HL-60/S4 treated with retinoic acid at 250 ng/mL for 4 days and 3 days (cell line): ENCODE measurements at regions not wholly inside any gene's neighbourhood (a gene's known extent, or its start where the extent isn't known, plus 50 kb on each side); places are given as distances from the start of the nearest gene placed in this dataset.
"Not testable (repeated sequence)": the region's sequence is repeated elsewhere in the genome, so short reads cannot be mapped to it uniquely, and the experiment has no call there.

ENCODE experiments used
- in situ Hi-C: fragments of 300-500 bp; cut with MboI; formaldehyde crosslinking; loops from 2 replicates; pipeline ENCODE4 v1.7.0; 2022; ENCODE audit warnings: low sequenced_read_pairs

DNA sequence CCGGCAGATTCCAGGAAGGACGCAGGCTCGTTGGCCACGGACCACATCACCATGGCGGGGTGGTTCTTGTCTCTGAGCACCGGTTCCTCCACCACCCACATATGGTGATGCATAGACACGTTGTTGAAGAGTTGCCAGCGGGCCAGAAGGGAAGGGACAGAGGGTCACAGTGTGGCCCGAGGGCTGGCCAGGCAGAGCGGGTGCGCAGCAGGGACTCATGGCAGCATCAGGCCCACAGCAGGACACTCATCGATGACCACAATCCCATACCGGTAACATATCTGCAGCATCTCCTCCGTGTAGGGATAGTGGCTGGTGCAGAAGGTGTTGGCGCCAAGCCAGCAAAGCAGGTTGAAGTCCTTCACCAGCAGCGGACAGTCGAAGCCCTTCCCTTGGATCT is 469.2 kb upstream of the FAM174A start:
- in situ Hi-C loops, result not testable (repeated sequence)

DNA sequence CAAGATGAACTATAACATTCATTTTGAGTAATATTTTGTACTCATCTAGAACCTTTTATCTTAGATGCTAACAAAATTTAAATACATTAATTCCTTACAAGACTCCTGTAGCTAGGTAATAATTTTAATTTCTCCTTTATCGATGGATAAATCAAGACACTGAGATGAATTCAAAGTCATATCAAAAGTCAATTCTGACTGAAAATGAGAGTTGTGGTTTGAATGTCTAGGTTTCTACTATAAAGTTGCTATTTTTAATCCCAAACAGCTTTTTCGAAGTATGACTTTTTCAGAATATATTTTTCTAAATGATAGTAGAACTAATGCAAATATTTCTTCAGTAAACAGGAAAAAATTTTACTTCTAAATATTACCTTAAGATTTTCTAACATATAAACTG is 491.7 kb upstream of the FAM174A start:
- in situ Hi-C loops, result no loop called here

DNA sequence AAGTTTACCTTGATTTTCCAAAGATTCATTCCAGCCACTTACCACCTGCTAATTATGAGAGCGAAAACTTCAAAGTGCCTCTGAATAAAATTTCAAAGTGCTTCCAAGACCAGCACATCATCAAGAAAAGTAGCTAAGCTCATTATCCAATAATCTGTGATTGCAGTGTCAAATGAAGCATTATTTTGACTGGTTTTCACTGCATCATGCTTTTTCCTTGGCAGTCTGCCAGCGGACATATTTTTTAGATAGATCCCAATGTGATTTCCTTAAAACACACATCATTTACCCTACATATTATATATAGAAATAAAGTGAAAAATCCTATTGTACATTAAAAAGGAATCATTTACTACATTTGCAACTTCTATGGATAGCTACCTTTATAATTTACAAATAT is 508.6 kb upstream of the FAM174A start:
- in situ Hi-C loops, result no loop called here

DNA sequence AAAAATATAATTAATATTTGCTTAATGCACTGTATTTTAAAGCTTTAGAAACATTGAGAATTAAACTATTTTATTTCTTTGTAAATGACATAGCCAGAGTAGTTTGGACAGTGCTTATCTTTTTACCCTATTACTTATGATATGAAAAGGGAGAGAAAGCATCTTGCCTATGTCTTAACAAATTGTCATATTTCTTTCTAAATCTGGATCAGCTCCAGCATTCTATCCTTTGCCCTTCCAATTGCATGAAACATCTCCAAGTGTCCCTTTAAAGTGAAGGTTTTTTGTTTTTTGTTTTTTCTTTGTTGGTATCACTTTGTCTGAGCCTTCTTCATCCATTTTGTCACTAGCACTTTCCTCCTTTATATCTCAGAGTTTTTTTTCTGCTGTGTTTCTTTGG is 511.6 kb upstream of the FAM174A start:
- in situ Hi-C loops, result no loop called here

DNA sequence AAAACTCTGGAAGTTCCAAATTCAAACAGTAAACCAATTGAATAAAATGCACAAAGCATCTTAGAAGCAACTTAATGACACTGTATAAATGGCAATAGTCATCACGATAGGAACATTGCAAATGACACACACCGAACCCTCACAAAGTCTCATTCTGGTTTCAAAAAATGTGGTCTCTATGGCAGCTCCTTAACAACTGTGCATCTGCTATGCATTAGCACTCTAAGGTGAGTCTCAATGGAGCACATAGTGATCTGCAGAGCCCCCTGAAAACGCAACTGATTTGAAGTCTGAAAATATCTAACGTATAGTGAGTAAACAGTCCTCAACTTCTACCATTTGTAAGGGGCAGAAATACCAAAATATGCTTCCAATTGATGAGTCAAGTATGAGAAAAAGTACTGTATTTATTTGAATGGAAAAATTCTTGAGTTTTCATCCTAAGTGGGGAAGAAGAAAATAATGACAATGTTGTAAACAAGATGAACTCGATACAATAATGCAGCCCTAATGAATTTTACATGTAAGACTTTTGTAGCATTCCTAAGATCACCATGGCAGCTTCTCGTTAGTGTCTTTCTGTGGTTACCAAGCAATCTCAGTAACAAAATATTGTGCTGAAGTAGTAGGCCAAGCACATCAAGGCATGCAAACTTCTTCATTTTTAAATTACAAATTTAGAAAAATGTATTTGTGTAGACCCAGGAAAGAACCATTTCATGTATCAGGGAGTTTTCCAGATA is 517.5 kb upstream of the FAM174A start:
- in situ Hi-C loops, result no loop called here

DNA sequence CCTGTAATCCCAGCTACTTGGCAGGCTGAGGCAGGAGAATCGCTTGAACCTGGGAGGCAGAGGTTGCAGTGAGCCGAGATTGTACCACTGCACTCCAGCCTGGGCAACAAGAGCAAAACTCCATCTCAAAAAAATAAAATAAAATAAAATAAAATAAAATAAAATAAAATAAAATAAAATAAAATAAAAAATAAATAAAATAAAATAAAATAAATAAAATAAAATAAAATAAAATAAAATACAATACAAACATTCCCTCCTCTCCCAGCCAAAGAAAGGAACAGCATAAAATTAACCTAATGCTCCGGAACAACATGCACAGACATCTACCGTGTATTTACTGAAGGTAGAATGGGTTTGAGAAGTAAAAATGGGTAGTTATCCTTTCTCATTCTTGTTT is 521.9 kb upstream of the FAM174A start:
- in situ Hi-C loops, result not testable (repeated sequence)

DNA sequence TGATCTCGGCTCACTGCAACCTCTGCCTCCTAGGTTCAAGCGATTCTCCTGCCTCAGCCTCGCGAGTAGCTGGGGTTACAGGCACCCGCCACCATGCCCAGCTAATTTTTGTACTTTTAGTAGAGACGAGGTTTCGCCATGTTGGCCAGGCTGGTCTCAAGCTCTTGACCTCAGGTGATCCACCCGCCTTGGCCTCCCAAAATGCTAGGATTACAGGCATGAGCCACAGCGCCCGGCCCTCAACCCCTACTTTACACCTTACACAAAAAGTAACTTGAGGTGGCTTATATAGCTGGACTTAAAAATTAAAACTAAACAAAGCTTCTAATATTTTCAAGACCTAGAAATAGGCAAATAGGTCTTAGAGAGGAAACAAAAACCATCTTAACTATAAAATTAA is 524.0 kb upstream of the FAM174A start:
- in situ Hi-C loops, result not testable (repeated sequence)

DNA sequence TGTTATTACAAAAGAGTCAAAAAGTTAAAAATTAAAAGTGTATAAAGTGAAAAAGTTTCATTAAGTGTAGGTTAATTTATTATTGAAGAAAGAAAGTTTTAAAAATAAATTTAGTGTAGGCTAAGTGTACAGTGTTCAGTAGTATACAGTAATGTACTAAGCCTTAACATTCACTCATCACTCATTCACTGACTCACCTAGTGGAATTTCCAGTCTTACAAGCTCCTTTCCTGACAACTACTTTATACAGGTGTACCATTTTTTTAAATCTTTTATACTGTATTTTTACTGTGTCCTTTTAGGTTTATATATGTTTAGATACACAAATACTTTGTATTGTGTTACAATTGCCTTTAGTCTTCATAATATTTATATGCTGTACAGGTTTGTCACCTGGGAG is 530.2 kb upstream of the FAM174A start:
- in situ Hi-C loops, result no loop called here

DNA sequence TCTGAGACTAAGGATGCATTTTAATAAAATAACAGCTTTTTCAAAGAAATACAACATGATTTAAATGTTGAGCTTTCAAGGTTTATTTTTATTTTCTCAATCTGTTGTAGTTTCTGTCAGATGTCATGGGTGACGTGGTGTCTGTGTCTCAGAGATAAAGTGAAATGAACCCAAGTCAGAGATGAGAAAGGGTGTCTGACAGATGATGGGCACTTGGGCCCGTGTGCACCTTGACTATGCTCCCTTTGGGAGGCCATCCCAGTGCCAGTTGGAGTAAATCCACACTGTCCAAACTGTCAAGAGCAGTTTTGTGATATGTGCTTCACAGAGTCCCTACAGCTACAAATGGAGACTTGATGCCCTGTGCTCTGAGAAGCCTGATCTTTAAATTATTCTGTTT is 536.9 kb upstream of the FAM174A start:
- in situ Hi-C loops, result no loop called here

DNA sequence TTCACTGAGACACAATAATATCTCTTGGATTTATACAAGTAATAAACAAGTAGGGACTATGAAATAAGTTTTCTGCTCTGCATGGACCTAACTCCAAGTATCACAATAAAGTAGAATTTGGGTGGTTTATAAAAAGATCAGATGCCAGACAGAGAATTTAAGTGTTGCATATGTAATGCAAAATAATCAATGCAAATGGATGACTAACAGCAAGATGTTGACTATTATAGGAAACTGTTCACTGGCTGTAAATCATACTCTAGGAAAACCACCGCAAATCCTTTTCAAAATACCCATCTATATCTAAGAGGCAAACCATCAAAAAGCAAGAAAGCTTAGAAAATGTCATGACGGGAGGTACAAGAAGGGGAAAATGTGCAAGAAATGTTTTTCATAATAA is 539.8 kb upstream of the FAM174A start:
- in situ Hi-C loops, result no loop called here

DNA sequence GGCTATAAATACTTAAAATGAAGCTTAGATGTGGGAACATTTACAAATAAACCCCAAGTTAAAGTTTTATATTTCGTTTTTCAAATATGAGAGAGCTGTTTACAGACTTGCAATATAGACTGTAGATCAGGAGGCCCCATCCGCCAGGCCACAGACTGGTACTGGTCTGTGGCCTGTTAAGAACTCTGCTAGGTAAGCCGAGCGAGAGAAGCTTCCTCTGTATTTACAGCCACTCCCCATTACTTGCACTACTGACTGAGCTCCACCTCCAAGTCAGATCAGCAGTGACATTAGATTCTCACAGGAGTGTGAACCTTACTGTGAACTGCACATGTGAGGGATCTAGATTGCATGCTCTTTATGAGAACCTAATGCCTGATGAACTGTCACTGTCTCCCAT is 561.4 kb upstream of the FAM174A start:
- in situ Hi-C loops, result no loop called here

DNA sequence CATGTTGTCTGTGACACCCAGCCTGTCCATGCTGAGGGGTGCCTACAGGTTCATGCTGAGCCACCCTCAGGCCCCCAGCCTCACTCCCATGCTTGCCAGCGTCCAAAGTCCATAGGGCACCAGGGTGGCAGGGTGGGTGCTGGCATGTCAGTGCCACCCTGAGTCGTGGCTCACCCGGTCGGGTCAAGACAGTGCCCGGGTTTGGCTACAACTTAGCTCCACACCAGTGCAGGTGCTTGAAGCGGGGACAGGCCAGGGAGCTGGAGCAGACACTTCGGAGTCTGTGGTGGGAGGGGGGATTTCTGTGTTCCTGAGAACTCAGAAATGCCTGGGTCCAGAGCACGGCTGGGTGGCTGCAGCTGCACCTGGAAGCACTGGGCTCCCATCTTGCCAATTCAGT is 579.2 kb upstream of the FAM174A start:
- in situ Hi-C loops, result no loop called here

DNA sequence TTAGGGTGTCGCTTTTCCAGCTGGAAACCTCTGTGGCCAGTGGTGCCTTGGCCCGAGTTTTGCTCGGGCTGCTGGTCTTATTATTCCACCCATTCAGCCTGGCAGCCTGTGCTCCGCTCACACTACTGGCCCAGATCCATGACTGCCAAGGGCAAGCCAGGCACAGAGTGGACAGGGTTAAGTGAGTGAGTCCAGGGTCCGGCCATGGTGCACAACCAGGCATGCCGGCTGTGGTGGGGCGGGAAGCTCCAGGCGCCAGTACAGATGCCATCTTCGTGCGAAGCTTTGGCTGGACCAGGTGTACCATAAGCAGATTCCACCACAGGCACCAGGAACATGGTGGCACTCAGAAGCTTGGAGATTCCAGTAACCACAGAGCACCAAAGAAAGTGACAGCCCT is 580.2 kb upstream of the FAM174A start:
- in situ Hi-C loops, result no loop called here

DNA sequence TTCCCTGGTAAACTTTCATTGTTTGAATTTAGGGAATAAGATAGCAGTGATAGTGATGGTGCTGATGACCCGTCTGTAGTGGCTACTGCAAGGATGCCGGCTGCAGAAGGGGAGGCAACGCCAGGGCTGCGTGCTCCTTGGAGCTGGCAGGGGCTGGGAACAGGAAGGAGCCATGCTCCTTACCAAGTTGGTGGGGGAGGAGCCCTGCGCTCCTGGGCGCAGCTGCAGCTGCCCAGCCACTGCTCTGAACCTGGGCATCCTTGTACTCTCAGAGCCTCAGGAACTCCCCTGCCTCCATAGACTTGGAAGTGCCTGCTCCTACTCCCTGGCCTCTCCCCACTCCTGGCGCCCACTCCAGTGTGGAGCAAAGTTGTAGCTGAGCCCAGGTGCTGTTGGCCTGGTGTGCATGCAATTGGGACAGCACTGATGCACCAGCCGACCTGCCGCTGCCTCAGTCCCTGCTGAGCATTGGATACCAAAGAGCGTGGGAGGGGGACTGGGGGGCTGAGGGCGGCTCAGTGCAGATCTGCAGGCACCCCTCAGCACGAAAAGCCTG is 585.1 kb upstream of the FAM174A start:
- in situ Hi-C loops, result no loop called here

DNA sequence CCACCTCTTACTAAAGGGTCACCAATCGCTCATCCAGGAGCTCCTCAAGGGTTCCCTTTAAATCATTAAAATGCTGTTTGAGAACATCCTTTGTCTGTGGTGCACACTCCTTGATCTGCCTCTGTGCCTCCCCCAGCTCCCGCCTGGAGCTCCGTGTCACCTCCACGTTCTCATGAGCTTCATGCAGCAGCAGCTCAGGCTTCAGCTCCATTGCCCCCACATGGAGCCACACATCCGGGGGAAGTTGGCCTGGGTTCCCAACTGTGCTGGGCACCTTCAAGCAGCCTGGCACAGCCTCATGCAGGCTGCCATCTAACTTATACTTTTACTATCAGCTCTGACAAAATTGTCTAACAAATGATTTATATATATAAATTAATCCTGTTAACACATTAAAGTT is 585.8 kb upstream of the FAM174A start:
- in situ Hi-C loops, result no loop called here

DNA sequence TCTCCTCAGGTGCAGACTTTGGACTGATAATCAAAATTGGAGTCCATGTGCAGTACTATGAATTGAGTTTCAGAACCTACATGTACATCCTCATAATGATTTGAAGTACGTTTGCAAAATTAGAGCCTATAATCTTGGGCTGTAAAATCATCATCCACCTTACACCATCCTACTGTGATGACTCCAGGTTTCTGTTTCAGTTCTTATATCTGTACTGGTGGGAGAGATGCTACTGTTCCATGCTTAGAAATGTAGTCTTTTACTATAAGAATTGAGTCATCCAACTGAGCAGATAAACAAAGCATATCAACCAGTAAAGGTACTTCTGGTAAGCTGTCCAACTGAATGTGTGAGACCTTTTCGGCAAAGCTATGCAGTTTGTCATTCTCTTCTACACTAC is 586.3 kb upstream of the FAM174A start:
- in situ Hi-C loops, result no loop called here

DNA sequence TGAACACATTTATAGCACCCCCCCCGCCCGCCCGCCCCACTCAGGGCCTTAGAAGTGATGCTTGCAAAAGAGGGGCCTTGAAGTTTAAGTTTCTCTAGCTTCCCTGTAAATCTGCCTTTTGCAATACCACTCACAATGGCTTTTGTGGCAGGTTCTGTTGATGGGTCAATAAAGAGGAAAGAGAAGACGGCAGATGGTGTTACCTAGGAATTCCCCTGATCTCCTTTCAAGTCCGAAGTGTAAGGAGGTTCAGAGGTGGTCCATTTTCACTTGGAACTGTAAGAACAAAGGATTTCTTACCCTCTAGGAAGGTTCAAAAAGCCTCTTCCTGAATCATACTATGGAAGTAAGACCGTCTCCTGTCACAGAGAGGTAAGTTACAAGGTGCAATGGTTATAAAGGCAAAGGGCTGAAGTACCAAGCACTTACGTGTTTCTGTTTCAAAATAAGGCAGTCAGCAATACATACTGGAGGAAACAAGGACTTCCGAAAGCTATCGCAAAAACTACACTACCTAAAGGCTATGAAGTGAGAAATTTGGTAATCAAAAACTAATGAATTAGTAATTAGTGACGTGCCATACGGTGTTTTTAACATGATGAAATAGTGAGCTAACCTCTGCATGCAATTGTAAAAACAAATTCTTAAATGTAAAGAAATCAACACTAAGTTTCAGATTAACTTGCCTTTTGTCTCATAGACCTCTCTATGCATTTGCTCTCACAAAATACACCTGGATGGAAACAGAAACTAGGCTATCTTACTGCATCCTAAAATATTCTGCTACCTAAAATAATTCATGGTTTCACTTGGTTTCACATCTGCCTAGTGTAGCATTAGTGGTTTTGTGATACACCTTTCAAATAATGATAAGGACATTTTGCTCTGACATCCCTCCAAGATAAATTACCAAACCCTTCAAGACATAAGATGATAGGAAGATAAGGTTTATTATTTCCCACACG is 589.4 kb upstream of the FAM174A start:
- in situ Hi-C loops, result no loop called here

DNA sequence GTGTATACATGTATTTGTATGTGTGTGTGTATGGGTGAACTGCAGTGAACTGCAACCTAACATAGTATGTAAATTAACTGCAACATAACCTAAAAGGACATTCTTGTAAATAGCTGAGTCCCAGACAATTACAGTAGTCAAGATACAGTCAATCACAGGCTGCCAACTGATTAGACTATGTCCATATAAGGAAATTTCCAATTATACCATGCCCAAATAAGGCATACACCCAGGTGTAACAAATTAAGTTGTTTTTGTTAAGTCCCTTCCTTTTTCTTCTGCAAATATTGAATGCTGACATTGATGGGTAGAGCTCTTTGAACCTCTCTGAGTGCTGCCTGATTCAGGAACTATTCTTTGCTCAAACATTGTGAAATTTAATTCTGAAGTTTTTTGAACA is 594.6 kb upstream of the FAM174A start:
- in situ Hi-C loops, result no loop called here

DNA sequence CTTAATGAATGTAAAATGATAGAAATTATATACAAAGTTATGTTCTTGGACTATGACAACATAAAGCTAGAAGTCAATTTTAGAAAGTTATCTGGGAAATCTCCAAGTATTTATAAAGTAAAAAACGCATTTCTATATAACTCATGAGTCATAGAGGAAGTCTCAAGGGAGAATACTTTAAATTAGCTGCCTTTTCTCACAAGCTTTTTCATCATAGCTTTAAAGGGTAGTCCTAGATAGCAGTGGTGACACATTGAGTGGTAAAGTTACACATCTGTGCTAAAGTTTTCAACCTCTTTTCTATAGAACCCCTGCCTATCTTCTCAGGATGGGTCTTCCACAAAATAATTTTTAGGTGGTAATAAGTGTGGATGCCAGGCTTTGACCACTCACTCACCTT is 598.3 kb upstream of the FAM174A start:
- in situ Hi-C loops, result no loop called here

DNA sequence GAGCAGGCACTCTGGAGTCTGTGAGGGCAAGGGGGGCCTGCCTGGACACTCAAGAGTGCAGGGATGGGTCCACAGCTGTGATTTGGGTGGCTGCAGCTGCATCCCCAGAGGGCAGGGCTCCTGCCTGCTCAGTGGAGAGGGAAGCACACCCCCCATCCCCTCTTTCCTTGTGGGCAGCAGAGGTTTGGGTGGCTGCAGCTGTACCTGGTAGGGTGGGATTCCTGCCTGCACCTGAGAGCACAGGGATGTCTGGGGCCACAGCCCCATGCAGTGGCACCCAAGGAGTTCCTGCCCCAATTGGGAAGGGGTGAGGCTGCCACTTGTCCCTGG is 605.4 kb upstream of the FAM174A start:
- in situ Hi-C loops, result no loop called here

DNA sequence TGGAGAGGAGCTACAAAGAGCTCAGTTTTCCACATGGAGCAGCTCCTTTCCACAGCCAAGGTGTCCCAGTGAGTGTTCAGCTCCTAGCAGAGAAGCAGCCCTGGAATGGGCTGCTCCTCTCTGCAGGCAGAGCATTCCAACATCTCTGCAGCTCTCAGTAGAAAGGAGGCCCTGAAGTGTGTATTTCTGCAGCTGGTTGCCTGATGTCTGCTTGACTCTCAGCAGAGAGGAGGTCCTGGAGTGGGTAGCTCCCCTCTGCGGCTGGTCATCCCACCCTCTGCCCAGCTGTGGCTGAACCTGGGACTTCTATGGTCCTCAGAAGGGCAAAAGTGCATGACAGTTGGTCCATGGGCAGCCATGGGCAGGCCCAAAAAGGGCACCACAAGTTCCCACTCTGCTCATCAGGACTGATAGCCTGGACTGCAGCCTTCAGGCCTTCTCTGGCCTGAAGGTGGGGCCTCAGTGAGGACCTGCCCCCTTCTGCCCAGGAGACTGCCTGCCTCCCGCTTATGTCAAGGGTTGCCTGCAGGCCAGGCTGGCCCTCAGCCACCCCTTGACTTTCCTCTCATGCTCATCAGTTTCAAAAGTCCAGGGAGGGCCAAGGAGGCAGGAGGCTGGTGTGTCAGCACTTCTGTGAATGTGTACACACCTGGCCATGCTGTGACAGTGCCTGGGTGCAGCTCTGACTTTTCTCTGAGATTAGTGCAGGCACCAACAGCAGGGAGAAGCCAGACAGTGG is 605.9 kb upstream of the FAM174A start:
- in situ Hi-C loops, result no loop called here
